Activated T-helper 1 cell treated with anti-CD3 and anti-CD28 coated beads, Interleukin-12 subunit alpha, Interleukin-12 subunit beta, Interleukin-2, Interleukin-4 antibody, amounts not matched to agents 30 ng/mL and 10 ng/mL and 1 ng/mL, durations not matched to agents 14 hours and 24 hours and 36 hours (primary cell): ENCODE measurements at regions not wholly inside any gene's neighbourhood (a gene's known extent, or its start where the extent isn't known, plus 50 kb on each side); places are given as distances from the start of the nearest gene placed in this dataset.

ENCODE experiments used
- DNase-seq: peaks from one replicate; pipeline ENCODE4 v3.0.0; 2021; ENCODE audit warnings: low spot score
- H3K27ac Mint-ChIP-seq: one replicate; pipeline ENCODE4 v1.8.0; 2021; ENCODE audit warnings: mild to moderate bottlenecking, mixed read lengths
- H3K27me3 Mint-ChIP-seq: one replicate; pipeline ENCODE4 v1.8.0; 2022; ENCODE audit warnings: mild to moderate bottlenecking, moderate library complexity, mixed read lengths; ENCODE audit not compliant: insufficient read depth
- H3K36me3 Mint-ChIP-seq: one replicate; pipeline ENCODE4 v1.8.0; 2021; ENCODE audit warnings: low read depth, mixed read lengths
- H3K4me1 Mint-ChIP-seq: one replicate; pipeline ENCODE4 v1.8.0; 2021; ENCODE audit warnings: low read depth, mixed read lengths
- H3K4me3 Mint-ChIP-seq: one replicate; pipeline ENCODE4 v1.8.0; 2021; ENCODE audit warnings: mild to moderate bottlenecking, moderate library complexity, mixed read lengths
- H3K9me3 Mint-ChIP-seq: one replicate; pipeline ENCODE4 v1.8.0; 2021; ENCODE audit warnings: mixed read lengths
- intact Hi-C: fragments of 100-400 bp; cut with micrococcal nuclease; formaldehyde crosslinking; loops from one replicate; pipeline ENCODE4 v1.15.1; 2024

GRCh38 chr3:18051306-18051705 lies 308.9 kb upstream of the TBC1D5 start:
- intact Hi-C loops = no loop called here
- H3K4me1 Mint-ChIP-seq = no peaks in the 10 kb centered on the region
- H3K9me3 Mint-ChIP-seq = peaks cover 7% of the 10 kb centered on the region
- no peaks in the 10 kb centered on the region for H3K36me3 Mint-ChIP-seq
- H3K4me3 Mint-ChIP-seq = no peak overlapping the region
- H3K27me3 Mint-ChIP-seq = no peaks in the 10 kb centered on the region
- H3K27ac Mint-ChIP-seq = no peak overlapping the region
- DNase-seq = no peak

- H3K4me1 Mint-ChIP-seq = no peaks in the 10 kb centered on the region
- no peaks in the 10 kb centered on the region for H3K36me3 Mint-ChIP-seq
- no peaks in the 10 kb centered on the region for H3K27me3 Mint-ChIP-seq
- no peak overlapping the region for H3K4me3 Mint-ChIP-seq
- DNase-seq = no peak
- no peaks in the 10 kb centered on the region for H3K9me3 Mint-ChIP-seq
- no peak overlapping the region for H3K27ac Mint-ChIP-seq
- intact Hi-C loops = no loop called here
Observed at GRCh38 chr3:18049096-18049495, 306.7 kb upstream of the TBC1D5 start.

DNA sequence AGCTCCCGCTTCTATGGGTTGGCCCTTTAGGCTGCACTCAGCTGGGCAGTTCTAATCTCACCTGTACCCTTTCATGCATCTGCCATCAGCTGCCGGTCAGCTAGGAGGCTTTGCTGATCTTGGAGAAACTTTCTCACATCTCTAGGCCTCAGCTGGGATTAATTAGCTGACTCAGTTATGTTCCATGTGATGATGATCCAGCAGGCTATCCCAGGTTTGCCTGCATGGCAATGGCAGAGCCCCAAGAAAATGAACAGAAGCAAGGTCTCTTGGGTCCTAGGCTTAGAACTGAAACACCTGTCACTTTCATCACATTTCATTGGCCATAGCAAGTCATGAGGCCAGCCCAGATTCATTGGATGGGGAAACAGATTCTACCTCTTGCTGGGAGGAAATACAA lies 304.6 kb upstream of the TBC1D5 start:
- peaks cover 4% of the 10 kb centered on the region for H3K27me3 Mint-ChIP-seq
- no peaks in the 10 kb centered on the region for H3K36me3 Mint-ChIP-seq
- H3K4me3 Mint-ChIP-seq = no peak overlapping the region
- no peak for DNase-seq
- no peak overlapping the region for H3K27ac Mint-ChIP-seq
- H3K4me1 Mint-ChIP-seq = no peaks in the 10 kb centered on the region
- H3K9me3 Mint-ChIP-seq = no peaks in the 10 kb centered on the region
- intact Hi-C loops = no loop called here

DNA sequence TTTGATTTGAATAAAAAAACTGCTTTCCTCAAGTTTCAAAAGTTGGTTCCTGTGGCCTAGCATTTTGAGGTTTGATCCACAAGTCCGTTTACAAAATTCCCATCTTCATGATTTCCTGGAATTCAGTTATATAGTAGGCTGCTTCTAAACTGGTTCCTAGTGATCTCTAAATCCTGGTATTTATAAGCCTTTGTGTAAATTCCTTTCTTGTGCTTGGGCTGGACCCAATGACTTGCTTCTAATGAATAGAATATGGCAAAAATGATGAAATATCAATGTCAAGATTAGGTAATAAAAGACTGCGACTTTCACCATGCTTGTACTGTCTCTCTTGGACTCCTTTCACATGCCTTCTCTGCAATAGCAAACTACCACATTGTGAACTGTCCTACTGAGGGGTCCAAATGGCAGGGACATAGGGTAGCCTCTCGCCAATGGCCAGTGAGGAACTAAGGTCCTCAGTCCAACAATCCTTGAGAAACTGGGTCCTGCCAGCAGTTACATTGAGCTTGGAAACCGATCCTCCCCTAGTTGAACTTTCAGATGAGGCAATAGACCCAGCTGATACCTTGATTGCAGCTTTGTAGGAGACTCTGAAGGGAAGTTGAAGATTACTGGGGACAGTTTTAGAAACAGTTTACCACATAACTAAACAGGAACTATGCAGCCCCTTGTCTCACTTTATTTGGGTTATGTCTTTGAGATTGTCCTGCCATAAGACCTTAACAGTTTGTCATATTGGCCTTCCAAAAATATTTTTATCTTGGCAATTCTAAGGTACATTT lies 303.9 kb upstream of the TBC1D5 start:
- Mint-ChIP-seq H3K4me1 (no peaks in the 10 kb centered on the region), H3K36me3 (no peaks in the 10 kb centered on the region), H3K4me3 (no peak overlapping the region), H3K27me3 (peaks cover 4% of the 10 kb centered on the region), H3K9me3 (no peaks in the 10 kb centered on the region), H3K27ac (no peak overlapping the region)
- no peak for DNase-seq
- intact Hi-C loops = no loop called here

DNA sequence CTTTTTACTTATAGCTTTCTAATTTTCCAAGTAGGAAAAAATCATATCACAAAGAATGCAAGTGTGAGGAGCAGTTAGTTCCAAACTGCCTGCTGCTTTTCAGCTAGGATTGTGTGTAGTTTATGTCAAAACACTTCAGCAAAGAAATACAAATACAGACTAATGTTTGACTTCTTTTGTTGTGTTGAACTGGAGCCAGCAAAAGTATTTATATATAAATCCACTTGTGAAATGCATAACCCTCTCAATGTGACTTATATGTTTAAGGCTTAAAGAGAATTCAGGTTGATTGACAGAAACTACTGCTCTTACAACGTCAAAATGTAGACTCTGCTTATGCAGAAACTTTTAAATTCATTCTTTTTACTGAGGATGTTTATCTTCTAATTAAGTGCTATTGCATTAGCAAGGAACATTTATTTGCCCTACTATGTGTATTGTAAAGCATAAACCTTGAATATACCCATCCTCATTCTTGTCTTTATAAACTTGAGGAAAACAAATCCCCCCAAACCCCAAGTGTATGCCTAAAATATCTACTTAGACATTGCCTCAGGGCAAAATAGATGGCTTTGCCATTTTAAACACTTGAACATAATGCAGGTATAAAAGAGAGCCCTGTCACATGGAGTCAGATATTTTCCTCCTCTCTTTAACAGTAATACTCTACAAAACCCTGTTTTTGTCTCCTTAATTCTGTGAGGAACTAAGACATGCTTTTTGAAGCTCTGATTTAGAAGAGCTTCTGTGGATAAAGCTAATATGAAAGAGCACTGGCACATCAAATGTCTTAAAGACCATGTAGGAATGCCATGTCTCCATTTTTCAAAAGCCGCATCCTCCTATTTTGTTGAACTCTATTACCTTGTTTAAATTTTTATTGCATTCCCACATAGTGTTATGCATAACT lies 302.8 kb upstream of the TBC1D5 start:
- Mint-ChIP-seq H3K9me3 (no peaks in the 10 kb centered on the region), H3K36me3 (no peaks in the 10 kb centered on the region), H3K4me3 (no peak overlapping the region), H3K27me3 (peaks cover 6% of the 10 kb centered on the region), H3K4me1 (no peaks in the 10 kb centered on the region), H3K27ac (no peak overlapping the region)
- intact Hi-C loops = no loop called here
- DNase-seq = no peak

- no peak overlapping the region for H3K4me3 Mint-ChIP-seq
- no peaks in the 10 kb centered on the region for H3K36me3 Mint-ChIP-seq
- H3K9me3 Mint-ChIP-seq = no peaks in the 10 kb centered on the region
- no peaks in the 10 kb centered on the region for H3K4me1 Mint-ChIP-seq
- no peak for DNase-seq
- H3K27me3 Mint-ChIP-seq = peaks cover 6% of the 10 kb centered on the region
- H3K27ac Mint-ChIP-seq = no peak overlapping the region
- intact Hi-C loops = no loop called here
Observed at GRCh38 chr3:18044191-18044590, 301.8 kb upstream of the TBC1D5 start.

DNA sequence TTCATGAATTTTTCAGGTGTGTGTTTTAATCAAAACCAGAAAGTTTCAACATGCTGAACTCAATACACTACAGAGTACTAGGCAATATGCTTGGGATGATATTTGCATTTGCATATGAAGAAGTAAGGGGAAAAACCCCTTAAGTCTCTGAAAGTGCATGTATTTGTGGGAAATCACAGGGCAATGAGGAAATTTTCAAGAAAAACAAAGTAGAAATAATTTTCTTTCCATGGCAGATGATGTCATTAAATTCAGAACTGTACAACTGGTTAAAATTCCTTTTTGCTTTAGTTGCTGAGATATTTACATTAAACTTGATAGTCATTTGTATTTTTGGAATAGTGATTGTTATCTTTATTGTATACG lies 294.0 kb upstream of the TBC1D5 start:
- intact Hi-C loops = no loop called here
- Mint-ChIP-seq H3K4me3 (no peak overlapping the region), H3K27me3 (peaks cover 2% of the 10 kb centered on the region), H3K9me3 (no peaks in the 10 kb centered on the region), H3K36me3 (no peaks in the 10 kb centered on the region), H3K4me1 (no peaks in the 10 kb centered on the region), H3K27ac (no peak overlapping the region)
- DNase-seq = no peak

GRCh38 chr3:18035641-18036449 lies 293.4 kb upstream of the TBC1D5 start:
- Mint-ChIP-seq H3K4me1 (no peaks in the 10 kb centered on the region), H3K4me3 (no peak overlapping the region), H3K27me3 (peaks cover under 1% of the 10 kb centered on the region), H3K9me3 (no peaks in the 10 kb centered on the region), H3K27ac (no peak overlapping the region), H3K36me3 (no peaks in the 10 kb centered on the region)
- DNase-seq = no peak
- intact Hi-C loops = no loop called here

DNA sequence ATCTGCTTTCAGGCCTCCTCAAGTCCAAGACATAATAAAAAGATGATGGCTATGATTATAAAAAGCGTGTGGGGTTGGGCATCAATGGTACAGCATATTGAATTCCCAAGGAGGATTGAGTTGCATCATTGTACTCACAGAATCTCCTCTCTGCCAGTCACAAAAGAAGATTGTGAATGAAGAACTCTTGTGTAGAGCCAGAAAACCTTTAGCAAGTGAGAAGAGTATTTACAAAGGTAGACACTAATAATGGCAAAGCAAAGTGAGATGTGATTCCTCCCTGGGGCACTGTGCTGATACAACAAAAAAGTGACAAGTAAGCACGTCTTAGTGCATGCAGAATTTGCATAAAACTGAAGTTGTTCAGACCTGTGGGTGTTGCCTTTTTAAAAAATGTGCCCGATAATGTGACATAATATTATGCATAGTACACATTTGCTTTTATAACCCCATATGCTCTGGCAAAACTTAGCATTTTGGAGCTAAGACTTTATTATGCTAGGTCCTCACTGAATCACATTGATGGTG lies 291.2 kb upstream of the TBC1D5 start:
- Mint-ChIP-seq H3K9me3 (no peaks in the 10 kb centered on the region), H3K27ac (no peak overlapping the region), H3K36me3 (no peaks in the 10 kb centered on the region), H3K4me3 (no peak overlapping the region), H3K4me1 (no peaks in the 10 kb centered on the region), H3K27me3 (no peaks in the 10 kb centered on the region)
- no peak for DNase-seq
- intact Hi-C loops = no loop called here

DNA sequence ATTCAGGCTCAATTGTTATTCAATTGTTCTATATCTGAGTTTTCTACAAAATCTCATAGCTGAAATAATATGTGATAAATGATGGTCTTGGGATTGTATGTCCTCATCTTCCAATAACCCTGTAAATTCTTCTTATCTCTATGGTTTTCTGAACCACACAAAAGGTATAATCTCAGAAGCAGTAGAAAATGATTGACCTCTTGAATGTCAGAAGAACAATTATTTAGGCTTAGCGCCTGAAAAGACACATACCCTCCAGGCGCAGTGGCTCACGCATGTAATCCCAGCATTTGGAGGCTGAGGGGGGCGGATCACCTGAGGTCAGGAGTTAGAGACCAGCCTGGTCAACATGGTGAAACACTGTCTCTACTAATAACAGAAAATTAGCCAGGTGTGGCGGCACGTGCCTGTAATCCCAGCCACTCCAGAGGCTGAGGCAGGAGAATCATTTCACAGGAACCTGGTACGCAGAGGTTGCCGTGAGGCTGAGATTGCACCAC lies 288.0 kb upstream of the TBC1D5 start:
- H3K36me3 Mint-ChIP-seq = no peaks in the 10 kb centered on the region
- no peak for DNase-seq
- H3K4me1 Mint-ChIP-seq = no peaks in the 10 kb centered on the region
- H3K27me3 Mint-ChIP-seq = no peaks in the 10 kb centered on the region
- intact Hi-C loops = no loop called here
- no peak overlapping the region for H3K27ac Mint-ChIP-seq
- no peaks in the 10 kb centered on the region for H3K9me3 Mint-ChIP-seq
- H3K4me3 Mint-ChIP-seq = no peak overlapping the region

DNA sequence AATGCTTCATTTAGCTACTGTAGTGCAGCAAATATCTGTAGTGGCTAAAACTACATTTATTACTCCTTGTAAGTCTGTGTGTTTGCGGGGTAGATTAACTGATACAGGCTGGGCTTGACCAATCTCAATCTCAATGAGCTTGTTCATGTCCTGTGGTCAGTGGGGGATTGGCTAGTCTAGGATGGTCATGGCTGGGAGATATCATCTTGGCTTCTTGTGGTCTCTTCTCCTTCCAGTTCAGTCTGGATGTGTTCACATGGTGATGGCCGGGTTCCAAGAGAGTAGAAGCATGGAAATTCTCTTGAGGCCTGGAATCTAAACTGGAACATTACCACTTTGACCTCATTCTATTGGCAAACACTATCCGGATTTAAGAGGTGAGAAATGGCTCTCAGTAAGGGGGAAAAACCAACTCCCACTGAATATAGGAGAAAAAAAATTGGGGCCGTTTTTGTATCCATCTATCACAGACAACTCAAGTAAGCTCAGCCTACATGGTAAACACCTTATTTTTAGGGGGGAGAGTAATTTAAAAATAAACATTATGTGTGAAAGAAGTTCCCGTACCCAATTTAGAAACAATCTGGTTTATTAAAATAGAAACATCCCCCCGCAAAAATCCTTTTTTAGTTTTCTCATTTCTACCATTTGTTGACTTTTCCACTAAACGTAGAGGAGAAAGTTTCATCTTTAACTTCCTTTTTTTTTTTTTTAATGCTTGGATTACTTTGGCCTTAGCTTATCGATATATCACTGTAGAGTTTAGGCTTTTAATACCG lies 284.9 kb upstream of the TBC1D5 start:
- H3K36me3 Mint-ChIP-seq = no peaks in the 10 kb centered on the region
- peaks cover 1% of the 10 kb centered on the region for H3K27me3 Mint-ChIP-seq
- no peaks in the 10 kb centered on the region for H3K9me3 Mint-ChIP-seq
- intact Hi-C loops = no loop called here
- no peak overlapping the region for H3K27ac Mint-ChIP-seq
- H3K4me1 Mint-ChIP-seq = no peaks in the 10 kb centered on the region
- no peak for DNase-seq
- H3K4me3 Mint-ChIP-seq = no peak overlapping the region

GRCh38 chr3:18024715-18025114 lies 282.3 kb upstream of the TBC1D5 start:
- Mint-ChIP-seq H3K4me3 (no peak overlapping the region), H3K27me3 (peaks cover 2% of the 10 kb centered on the region), H3K4me1 (no peaks in the 10 kb centered on the region), H3K36me3 (no peaks in the 10 kb centered on the region), H3K27ac (no peak overlapping the region), H3K9me3 (no peaks in the 10 kb centered on the region)
- intact Hi-C loops = no loop called here
- DNase-seq = no peak
